H1 (cell line): ENCODE measurements at regions not wholly inside any gene's neighbourhood (a gene's known extent, or its start where the extent isn't known, plus 50 kb on each side); places are given as distances from the start of the nearest gene placed in this dataset.
A peak's percentile ranks its signal among the peaks of the same experiment; 100 is the strongest.

Source experiments
- CTCF ChIA-PET: fragments of 300-600 bp; sonication (Branson Sonifier 250); formaldehyde crosslinking; loops from one replicate; lab custom pipeline; 2021; ENCODE audit not compliant: partially characterized antibody; lab: Charles Lee
- POLR2A ChIA-PET: fragments of 300-600 bp; sonication (Branson Sonifier 250); formaldehyde crosslinking; loops from one replicate; lab custom pipeline; 2021; ENCODE audit warnings: inconsistent platforms; ENCODE audit not compliant: partially characterized antibody; lab: Charles Lee
- DNase-seq, 2 experiments: peaks; one replicate each; pipeline versions ENCODE4 v3.0.0 to v3.0.0-alpha.2; 2010 to 2022; ENCODE audit warnings: low spot score in 2 of 2, low read depth in 1 of 2, mixed read lengths in 1 of 2
- FAIRE-seq: peaks from 2 replicates; lab custom pipeline; 2011; peaks lifted over from hg19 to GRCh38; lab: Jason Lieb, UNC
- H2AFZ ChIP-seq: 2 replicates; pipeline ENCODE4 v1.8.1; 2012; ENCODE audit warnings: low read length, inconsistent platforms
- H2AK5ac ChIP-seq: 2 replicates; pipeline ENCODE4 v1.6.1; 2013; ENCODE audit warnings: low read depth, low read length
- H2BK120ac ChIP-seq: replicated peaks from 2 replicates; pipeline ENCODE3; 2013; ENCODE audit warnings: low read depth, low read length, inconsistent platforms
- H2BK12ac ChIP-seq: 2 replicates; pipeline ENCODE4 v1.6.1; 2013; ENCODE audit warnings: low read depth, low read length
- H2BK15ac ChIP-seq: 2 replicates; pipeline ENCODE4 v1.6.1; 2013; ENCODE audit warnings: low read length
- H2BK20ac ChIP-seq: 2 replicates; pipeline ENCODE4 v1.6.1; 2013; ENCODE audit warnings: low read length
- H2BK5ac ChIP-seq: 2 replicates; pipeline ENCODE4 v1.6.1; 2013; ENCODE audit warnings: low read depth, low read length
- H3K14ac ChIP-seq: 2 replicates; pipeline ENCODE4 v1.6.1; 2013; ENCODE audit warnings: inconsistent platforms; ENCODE audit not compliant: insufficient read length
- H3K18ac ChIP-seq: 2 replicates; pipeline ENCODE4 v1.6.1; 2013; ENCODE audit warnings: low read length; ENCODE audit errors: extremely low read depth
- H3K23ac ChIP-seq: 2 replicates; pipeline ENCODE4 v1.6.1; 2013; ENCODE audit warnings: inconsistent platforms; ENCODE audit not compliant: insufficient read length
- H3K23me2 ChIP-seq: 2 replicates; pipeline ENCODE4 v1.6.1; 2013; ENCODE audit warnings: low read depth, low read length
- H3K27ac ChIP-seq: 2 replicates; pipeline ENCODE4 v1.6.1; 2011; ENCODE audit warnings: low read depth, low read length, inconsistent platforms
- H3K27me3 ChIP-seq, 4 experiments: replicated peaks in 1 of 4; 1 replicate in 1 of 4; 2 replicates in 3 of 4; pipeline versions ENCODE4 v1.6.1 to v1.8.1; 2011 to 2013; ENCODE audit warnings: low read length in 3 of 4, mild to moderate bottlenecking in 3 of 4, inconsistent platforms in 2 of 4, mixed read lengths in 2 of 4, moderate library complexity in 1 of 4; ENCODE audit not compliant: control insufficient read depth in 3 of 4, insufficient read depth in 3 of 4; ENCODE audit errors: extremely low read depth in 1 of 4
- H3K36me3 ChIP-seq, 4 experiments: 2 replicates each; pipeline versions ENCODE4 v1.6.1 to v1.8.1; 2011 to 2013; ENCODE audit warnings: mild to moderate bottlenecking in 4 of 4, low read length in 3 of 4, moderate library complexity in 2 of 4, control low read depth in 1 of 4, inconsistent platforms in 1 of 4; ENCODE audit not compliant: insufficient read depth in 4 of 4, control insufficient read depth in 2 of 4
- H3K4ac ChIP-seq: replicated peaks from 2 replicates; pipeline ENCODE3; 2013; ENCODE audit warnings: low read length, low read depth, mixed read lengths, inconsistent platforms; ENCODE audit not compliant: insufficient read length
- H3K4me1 ChIP-seq, 4 experiments: replicated peaks in 1 of 4; 1 replicate in 1 of 4; 2 replicates in 3 of 4; pipeline versions ENCODE4 v1.6.1 to v1.8.1; 2011 to 2013; ENCODE audit warnings: low read length in 3 of 4, inconsistent platforms in 2 of 4, mixed read lengths in 1 of 4; ENCODE audit not compliant: insufficient read depth in 4 of 4, control insufficient read depth in 3 of 4
- H3K4me2 ChIP-seq, 2 experiments: 2 replicates each; pipeline versions ENCODE4 v1.6.1 to v1.8.1; 2011 to 2013; ENCODE audit warnings: low read depth in 2 of 2, low read length in 2 of 2, control low read depth in 1 of 2, inconsistent platforms in 1 of 2, mild to moderate bottlenecking in 1 of 2; ENCODE audit not compliant: insufficient read depth in 1 of 2
- H3K4me3 ChIP-seq, 4 experiments: fragments of 200-600, 300-600 bp in 1 of 4; sonication (generic), shearing (Covaris generic), sonication (Bioruptor Twin) in 1 of 4; 2 replicates each; pipeline versions ENCODE4 v1.5.1 to v1.8.1; 2011 to 2016; ENCODE audit warnings: low read length in 4 of 4, low read depth in 3 of 4, control low read depth in 2 of 4, inconsistent platforms in 2 of 4, mild to moderate bottlenecking in 2 of 4, mixed read lengths in 1 of 4, moderate library complexity in 1 of 4; ENCODE audit not compliant: insufficient read depth in 2 of 4; ENCODE audit errors: extremely low read depth in 1 of 4
- H3K56ac ChIP-seq: replicated peaks from 2 replicates; pipeline ENCODE3; 2013; ENCODE audit warnings: low read depth, mild to moderate bottlenecking, mixed read lengths, low read length, inconsistent platforms; ENCODE audit not compliant: insufficient read length
- H3K79me1 ChIP-seq: 2 replicates; pipeline ENCODE4 v1.6.1; 2013; ENCODE audit warnings: low read depth, low read length, control low read depth
- H3K79me2 ChIP-seq, 2 experiments: 2 replicates each; pipeline versions ENCODE4 v1.6.1 to v1.8.1; 2012 to 2013; ENCODE audit warnings: low read length in 2 of 2, mild to moderate bottlenecking in 2 of 2, inconsistent platforms in 1 of 2; ENCODE audit not compliant: insufficient read depth in 2 of 2, control insufficient read depth in 1 of 2
- H3K9ac ChIP-seq, 4 experiments: replicated peaks in 1 of 4; 1 replicate in 1 of 4; 2 replicates in 3 of 4; pipeline versions ENCODE4 v1.6.1 to v1.8.1; 2011 to 2013; ENCODE audit warnings: low read depth in 3 of 4, low read length in 3 of 4, control low read depth in 2 of 4, mild to moderate bottlenecking in 2 of 4, moderate library complexity in 2 of 4, inconsistent platforms in 1 of 4; ENCODE audit errors: extremely low read depth in 1 of 4
- H3K9me3 ChIP-seq, 2 experiments: 2 replicates each; pipeline versions ENCODE4 v1.6.1 to v1.8.1; 2012 to 2013; ENCODE audit warnings: mild to moderate bottlenecking in 2 of 2, moderate library complexity in 2 of 2, control low read depth in 1 of 2, inconsistent platforms in 1 of 2, low read depth in 1 of 2, low read length in 1 of 2, mixed read lengths in 1 of 2; ENCODE audit not compliant: insufficient read depth in 2 of 2
- H4K20me1 ChIP-seq, 2 experiments: replicated peaks in 1 of 2; 2 replicates each; pipeline versions ENCODE3 to v1.8.1; 2011 to 2013; ENCODE audit warnings: inconsistent platforms in 2 of 2, low read length in 2 of 2, mild to moderate bottlenecking in 1 of 2; ENCODE audit not compliant: insufficient read depth in 2 of 2, control insufficient read depth in 1 of 2
- H4K5ac ChIP-seq: 2 replicates; pipeline ENCODE4 v1.6.1; 2013; ENCODE audit warnings: low read length, low read depth, mixed read lengths, inconsistent platforms; ENCODE audit not compliant: insufficient read length
- H4K8ac ChIP-seq: 2 replicates; pipeline ENCODE4 v1.8.0; 2013; ENCODE audit warnings: mild to moderate bottlenecking, moderate library complexity, low read length, inconsistent platforms; ENCODE audit not compliant: insufficient read depth; ENCODE audit errors: extremely low read depth
- H4K91ac ChIP-seq: replicated peaks from 2 replicates; pipeline ENCODE3; 2013; ENCODE audit warnings: low read length, mixed read lengths, inconsistent platforms; ENCODE audit not compliant: insufficient read length
- ATF2 ChIP-seq: IDR thresholded peaks from 2 replicates; pipeline ENCODE4 v1.6.1; 2012; ENCODE audit warnings: low read length, inconsistent platforms
- E2F6 ChIP-seq: IDR thresholded peaks from 2 replicates; pipeline ENCODE4 v1.6.1; 2012; ENCODE audit warnings: inconsistent platforms
- EGR1 ChIP-seq: IDR thresholded peaks from 2 replicates; pipeline ENCODE4 v1.6.1; 2011; ENCODE audit warnings: low read depth, low read length, borderline replicate concordance
- EZH2 ChIP-seq: fragments of 200-600 bp; sonication (generic); IDR thresholded peaks from 2 replicates; pipeline ENCODE4 v1.7.1; 2012; ENCODE audit warnings: low read depth, mild to moderate bottlenecking, moderate library complexity, low read length, inconsistent platforms; ENCODE audit not compliant: severe bottlenecking
- GABPA ChIP-seq: IDR thresholded peaks from 2 replicates; pipeline ENCODE4 v1.6.1; 2011; ENCODE audit warnings: mild to moderate bottlenecking, low read length, moderate library complexity, borderline replicate concordance; ENCODE audit not compliant: insufficient read depth
- KDM4A ChIP-seq: IDR thresholded peaks from one replicate; pipeline ENCODE4 v1.7.1; 2012; ENCODE audit warnings: low read depth, mild to moderate bottlenecking, moderate library complexity, low read length, inconsistent platforms; ENCODE audit not compliant: severe bottlenecking
- POLR2AphosphoS5 ChIP-seq: IDR thresholded peaks from 2 replicates; pipeline ENCODE4 v1.6.1; 2011; ENCODE audit warnings: low read depth, low read length
- RAD21 ChIP-seq, 2 experiments: IDR thresholded peaks in 1 of 2; conservative IDR thresholded peaks in 1 of 2; 2 replicates each; pipeline ENCODE4 v1.6.1; 2011; ENCODE audit warnings: low read depth in 2 of 2, low read length in 2 of 2, improper control_type of control experiment in 1 of 2, inconsistent platforms in 1 of 2, mild to moderate bottlenecking in 1 of 2, moderate library complexity in 1 of 2
- RXRA ChIP-seq: IDR thresholded peaks from 2 replicates; pipeline ENCODE4 v1.6.1; 2011; ENCODE audit warnings: low read depth, mild to moderate bottlenecking, low read length, moderate library complexity; ENCODE audit not compliant: insufficient read depth
- SIX5 ChIP-seq: IDR thresholded peaks from 2 replicates; pipeline ENCODE4 v1.6.1; 2011; ENCODE audit warnings: mild to moderate bottlenecking, low read depth, low read length
- SP1 ChIP-seq: IDR thresholded peaks from 2 replicates; pipeline ENCODE4 v1.6.1; 2011; ENCODE audit warnings: low read depth, low read length
- SRF ChIP-seq: IDR thresholded peaks from 2 replicates; pipeline ENCODE4 v1.6.1; 2011; ENCODE audit warnings: mild to moderate bottlenecking, low read depth, low read length, moderate library complexity
- WGBS, 2 experiments: shearing (Covaris generic) in 1 of 2; methylation state at CpG; one replicate each; pipeline versions ENCODE4 v1.1.6 to v1.1.7; 2013 to 2015; ENCODE audit warnings: low lambda C conversion rate in 2 of 2, mixed read lengths in 2 of 2, inconsistent platforms in 1 of 2, low coverage in 1 of 2, missing lambda C conversion rate in 1 of 2; ENCODE audit not compliant: insufficient replicate concordance in 2 of 2, insufficient coverage in 1 of 2, insufficient read length in 1 of 2; ENCODE audit errors: extremely low coverage in 1 of 2, missing lambda C conversion rate in 1 of 2; 5-methylcytosine and 5-hydroxymethylcytosine counted together

- Histone ChIP-seq H3K4me2 (no peak overlapping the region), H3K27ac (no peak overlapping the region), H3K27me3 (no peaks in the 10 kb centered on the region), H2AFZ (0 out of 2 replicates have a peak overlapping the region, but pooled peaks have one; percentile 15), H3K4me3 (no peak overlapping the region), H3K18ac (no peak overlapping the region), H3K9me3 (no peaks in the 10 kb centered on the region), H2BK120ac (no peak overlapping the region), H4K8ac (no peak overlapping the region), H3K56ac (no peak overlapping the region), H2BK5ac (no peak overlapping the region), H4K91ac (no peak overlapping the region), H3K79me1 (no peaks in the 10 kb centered on the region), H3K14ac (no peak overlapping the region), H3K79me2 (no peaks in the 10 kb centered on the region), H3K4me1 (no peaks in the 10 kb centered on the region), H4K5ac (no peak overlapping the region), H2AK5ac (no peak overlapping the region), H4K20me1 (no peaks in the 10 kb centered on the region), H2BK12ac (no peak overlapping the region), H3K23me2 (no peaks in the 10 kb centered on the region), H3K4ac (no peak overlapping the region), H2BK15ac (no peak overlapping the region), H3K9ac (no peak overlapping the region), H2BK20ac (no peak overlapping the region), H3K36me3 (no peaks in the 10 kb centered on the region), H3K23ac (no peak overlapping the region)
- ChIA-PET CTCF (interaction anchor here (0.6 to 1.5 kb wide), 5 partner anchors 10 to 1260 kb away, joined by 3 to 4 read pairs (median 4); no protein-coding TSS in a partner anchor), POLR2A (interaction anchor here (1.1 kb wide), 1 partner anchor 114 kb away, joined by 3 read pairs; no protein-coding TSS in a partner anchor)
- 91% methylated on average over 6 of the region's 6 CpGs; no CpG with 5 or more reads in 1 of the 2 experiments for WGBS, 2 experiments
- no peak for FAIRE-seq
- DNase-seq = no peak
- TF ChIP-seq EGR1 (no peak), KDM4A (no peak), SIX5 (no peak), RAD21 (IDR thresholded peaks at IDR 0.05 in 1 of 2, conservative IDR thresholded peaks at IDR 0.05 in 1 of 2; ENCODE audit: low read depth in 2 of 2, low read length in 2 of 2) (no peak), POLR2AphosphoS5 (no peak), E2F6 (no peak), SRF (no peak), ATF2 (no peak), SP1 (no peak), GABPA (no peak), RXRA (no peak), EZH2 (no peak)
These were observed 324.7 kb downstream of the ACTR3B start for GRCh38 chr7:153084278-153084677.
